ENCODE measurements at regions not wholly inside any gene's neighbourhood (a gene's known extent, or its start where the extent isn't known, plus 50 kb on each side); places are given as distances from the start of the nearest gene placed in this dataset.
A peak's percentile ranks its signal among the peaks of the same experiment; 100 is the strongest.

- DNase-seq (ENCODE audit: low read depth) = no peak
- H3K4me3 ChIP-seq (ENCODE audit: low read depth, low read length) = no peak overlapping the region
These were observed 236.8 kb upstream of the MAN1A1 start for GRCh38 chr6:119586250-119586882.

GRCh38 chr6:119584088-119584487 is 234.5 kb upstream of the MAN1A1 start:
- H3K4me3 ChIP-seq (ENCODE audit: low read depth, low read length) = no peak overlapping the region
- no peak for DNase-seq (ENCODE audit: low read depth)

DNA sequence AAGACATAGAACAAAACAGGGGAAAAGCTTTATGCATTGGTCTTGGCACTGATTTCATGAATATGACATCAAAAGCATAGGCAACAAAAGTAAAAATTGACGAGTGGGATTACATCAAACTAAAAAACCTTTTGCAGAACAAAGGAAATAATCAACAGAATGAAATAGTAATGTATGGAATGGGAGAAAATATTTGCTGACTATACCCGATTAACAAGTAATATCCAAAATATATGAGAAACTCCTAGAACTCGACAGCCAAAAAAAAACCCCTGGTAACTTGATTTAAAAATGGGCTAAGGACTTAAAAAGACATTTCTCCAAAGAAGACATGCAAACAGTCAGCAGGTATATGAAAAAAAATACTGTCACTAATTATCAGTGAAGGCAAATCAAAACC is 231.7 kb upstream of the MAN1A1 start:
- no peak for DNase-seq (ENCODE audit: low read depth)
- H3K4me3 ChIP-seq (ENCODE audit: low read depth, low read length) = no peak overlapping the region

GRCh38 chr6:119575721-119576120 is 226.2 kb upstream of the MAN1A1 start:
- no peak overlapping the region for H3K4me3 ChIP-seq (ENCODE audit: low read depth, low read length)
- DNase-seq (ENCODE audit: low read depth) = peak; percentile 17

GRCh38 chr6:119568580-119568979 is 219.0 kb upstream of the MAN1A1 start:
- H3K4me3 ChIP-seq (ENCODE audit: low read depth, low read length) = no peak overlapping the region
- no peak for DNase-seq (ENCODE audit: low read depth)

GRCh38 chr6:119566546-119567260 is 217.1 kb upstream of the MAN1A1 start:
- H3K4me3 ChIP-seq (ENCODE audit: low read depth, low read length) = no peak overlapping the region
- DNase-seq (ENCODE audit: low read depth) = no peak

DNA sequence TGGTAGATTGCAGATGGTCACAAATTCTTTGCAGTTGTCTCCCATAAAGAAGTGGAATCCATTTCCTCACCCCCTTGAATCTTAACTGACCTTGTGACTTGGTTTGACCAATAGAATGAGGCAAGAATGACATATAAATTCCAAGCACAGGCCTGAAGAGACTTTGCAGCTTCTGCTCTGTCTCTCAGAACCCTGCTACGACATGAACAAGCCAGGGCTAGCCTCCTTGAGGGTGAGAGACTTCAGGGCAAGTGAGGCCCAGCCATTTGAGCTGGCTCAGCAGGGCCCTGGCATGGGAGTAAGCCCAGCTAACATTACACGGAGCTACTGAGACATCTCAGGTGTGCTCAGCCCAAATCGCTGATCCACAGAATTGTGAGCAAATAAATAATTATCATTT is 216.3 kb upstream of the MAN1A1 start:
- no peak overlapping the region for H3K4me3 ChIP-seq (ENCODE audit: low read depth, low read length)
- no peak for DNase-seq (ENCODE audit: low read depth)

DNA sequence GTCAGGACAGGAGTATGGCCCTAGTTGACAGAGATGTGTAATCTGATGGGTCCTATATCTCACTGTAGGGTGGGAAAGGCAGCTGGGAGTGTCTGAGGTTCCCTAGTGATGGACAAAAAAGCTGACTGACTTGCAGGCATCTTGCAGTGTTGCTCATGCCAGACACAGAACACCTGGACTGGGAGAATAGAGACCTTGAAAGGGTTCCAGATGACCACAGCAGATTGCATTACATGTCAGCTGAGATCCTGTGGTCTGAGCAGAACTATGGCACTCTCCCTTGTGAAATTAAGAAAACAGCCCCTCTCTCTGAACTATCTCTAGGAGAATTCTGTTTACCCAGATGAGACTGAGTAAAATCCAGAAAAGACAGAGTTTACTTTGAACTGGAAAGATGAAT is 212.6 kb upstream of the MAN1A1 start:
- no peak overlapping the region for H3K4me3 ChIP-seq (ENCODE audit: low read depth, low read length)
- no peak for DNase-seq (ENCODE audit: low read depth)

GRCh38 chr6:119559586-119559985 is 210.0 kb upstream of the MAN1A1 start:
- no peak for DNase-seq (ENCODE audit: low read depth)
- H3K4me3 ChIP-seq (ENCODE audit: low read depth, low read length) = no peak overlapping the region

- no peak for DNase-seq (ENCODE audit: low read depth)
- H3K4me3 ChIP-seq (ENCODE audit: low read depth, low read length) = no peak overlapping the region
These were observed 207.7 kb upstream of the MAN1A1 start for GRCh38 chr6:119557239-119557638.

DNA sequence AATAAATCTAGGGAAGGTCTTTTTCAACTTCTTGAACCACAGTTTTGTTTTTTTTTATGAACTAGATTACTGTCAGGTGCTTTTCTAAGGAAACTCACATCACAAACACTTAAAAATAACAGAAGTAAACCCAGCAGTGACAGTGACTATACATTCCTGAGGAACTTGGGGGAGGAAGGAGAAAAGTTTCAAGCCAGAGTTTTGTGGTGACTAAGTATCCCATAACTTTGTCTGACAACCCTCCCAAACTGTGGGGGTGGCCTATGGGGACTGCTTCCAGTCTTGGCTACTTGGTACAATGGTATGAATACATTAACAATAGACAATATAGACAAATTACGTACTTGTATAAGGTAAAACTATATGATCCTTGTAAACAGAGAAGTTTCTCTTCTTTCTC is 202.5 kb upstream of the MAN1A1 start:
- no peak for DNase-seq (ENCODE audit: low read depth)

GRCh38 chr6:119547024-119547423 is 197.5 kb upstream of the MAN1A1 start:
- no peak overlapping the region for H3K4me3 ChIP-seq (ENCODE audit: low read depth, low read length)
- no peak for DNase-seq (ENCODE audit: low read depth)

More for the DNA sequence above, 202.5 kb upstream of the MAN1A1 start:
- H3K4me3 ChIP-seq (ENCODE audit: low read depth, low read length) = no peak overlapping the region

DNA sequence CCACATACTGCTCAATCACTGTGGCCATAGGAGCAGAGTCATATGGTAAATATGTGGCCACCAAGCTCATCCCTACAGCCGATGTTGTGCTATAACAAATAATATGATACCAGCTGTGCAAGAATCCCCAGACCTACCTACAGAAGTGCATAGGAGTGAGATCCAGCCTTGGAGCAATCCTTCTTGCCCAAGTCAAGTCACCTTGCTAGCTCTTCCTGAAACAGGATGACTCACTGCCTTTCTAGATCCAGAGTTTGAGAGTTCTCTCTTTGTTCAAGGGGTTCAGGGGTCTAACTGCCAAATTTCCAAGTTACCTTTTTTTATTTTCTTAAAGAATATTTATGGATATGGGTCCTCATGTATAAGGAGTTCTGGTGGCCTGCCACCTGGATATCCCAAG is 195.7 kb upstream of the MAN1A1 start:
- no peak for DNase-seq (ENCODE audit: low read depth)
- H3K4me3 ChIP-seq (ENCODE audit: low read depth, low read length) = no peak overlapping the region

GRCh38 chr6:119544325-119545175 is 195.0 kb upstream of the MAN1A1 start:
- no peak for DNase-seq (ENCODE audit: low read depth)
- H3K4me3 ChIP-seq (ENCODE audit: low read depth, low read length) = no peak overlapping the region

DNA sequence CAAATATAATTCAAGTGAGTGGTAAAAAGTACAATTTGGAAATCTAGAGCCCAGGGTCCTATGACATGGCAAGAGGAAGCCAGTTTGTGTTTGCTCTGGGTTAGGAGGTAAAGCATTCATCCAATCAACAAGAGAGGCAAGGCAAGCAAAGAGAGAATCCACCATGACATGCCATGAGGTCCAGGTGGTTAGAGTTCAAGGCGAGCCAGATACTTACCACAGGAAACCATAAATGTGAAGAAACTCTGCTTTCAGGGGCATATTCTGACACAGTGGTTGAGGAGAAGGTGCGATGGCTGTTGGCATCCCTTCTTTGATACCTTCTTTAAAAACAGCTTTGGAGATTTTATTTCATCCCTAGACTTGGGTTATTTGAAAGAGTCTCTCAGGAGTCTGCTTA is 193.8 kb upstream of the MAN1A1 start:
- no peak for DNase-seq (ENCODE audit: low read depth)
- no peak overlapping the region for H3K4me3 ChIP-seq (ENCODE audit: low read depth, low read length)

DNA sequence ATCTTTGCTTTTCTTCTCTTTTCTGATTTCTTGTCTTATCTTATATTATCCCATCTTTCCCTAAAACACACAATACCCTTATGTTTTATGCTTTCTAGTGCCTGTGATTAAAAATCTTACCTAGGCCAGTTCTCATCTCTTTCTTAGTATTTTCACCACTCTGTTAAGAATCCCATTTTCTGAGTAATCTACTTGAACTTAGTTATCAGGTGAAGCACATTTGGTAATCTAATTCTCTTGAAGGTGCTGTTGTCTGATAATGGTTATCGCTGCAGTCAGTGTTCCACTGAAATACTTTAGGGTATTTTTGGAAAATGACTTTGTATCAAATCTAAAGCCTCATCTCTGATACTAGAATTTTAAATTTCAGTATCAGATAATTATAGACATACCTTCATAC is 192.5 kb upstream of the MAN1A1 start:
- no peak for DNase-seq (ENCODE audit: low read depth)
- no peak overlapping the region for H3K4me3 ChIP-seq (ENCODE audit: low read depth, low read length)

DNA sequence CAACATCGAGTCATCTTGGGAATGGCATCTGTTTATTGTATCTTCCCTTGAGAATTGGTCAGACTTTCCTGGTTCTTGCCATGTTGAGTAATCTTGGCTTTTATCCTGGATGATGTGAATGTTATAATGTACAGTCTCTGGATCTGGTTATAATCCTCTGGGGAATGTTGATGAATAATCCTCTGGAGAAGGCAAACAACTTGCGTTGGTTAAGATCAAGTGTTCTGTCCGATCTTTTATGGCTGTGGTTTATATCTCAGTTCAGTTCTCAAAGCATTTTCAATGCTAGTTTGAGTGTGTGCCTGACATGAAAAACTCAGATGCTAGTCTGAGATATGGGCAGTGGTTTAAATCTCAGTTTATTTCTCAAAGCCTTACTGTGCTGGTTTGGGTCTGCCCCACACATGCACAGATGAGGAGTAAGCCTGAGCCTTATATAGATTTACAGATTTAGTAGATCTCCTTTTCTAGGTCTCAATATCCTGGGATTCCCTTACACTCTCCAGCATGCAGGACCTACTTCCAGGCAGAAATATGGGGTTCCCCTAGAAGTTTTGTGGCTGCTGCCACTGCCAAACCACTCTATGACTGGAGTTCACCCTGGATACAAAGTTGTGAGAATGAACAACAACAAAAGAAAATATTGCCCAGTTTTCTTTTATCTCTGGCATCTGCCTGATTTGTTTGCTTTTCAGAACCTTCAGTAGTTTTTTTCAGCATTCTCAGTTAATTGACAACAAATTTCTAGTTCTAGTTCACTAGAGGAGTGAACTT is 191.8 kb upstream of the MAN1A1 start:
- no peak overlapping the region for H3K4me3 ChIP-seq (ENCODE audit: low read depth, low read length)
- DNase-seq (ENCODE audit: low read depth) = peak; percentile 100

DNA sequence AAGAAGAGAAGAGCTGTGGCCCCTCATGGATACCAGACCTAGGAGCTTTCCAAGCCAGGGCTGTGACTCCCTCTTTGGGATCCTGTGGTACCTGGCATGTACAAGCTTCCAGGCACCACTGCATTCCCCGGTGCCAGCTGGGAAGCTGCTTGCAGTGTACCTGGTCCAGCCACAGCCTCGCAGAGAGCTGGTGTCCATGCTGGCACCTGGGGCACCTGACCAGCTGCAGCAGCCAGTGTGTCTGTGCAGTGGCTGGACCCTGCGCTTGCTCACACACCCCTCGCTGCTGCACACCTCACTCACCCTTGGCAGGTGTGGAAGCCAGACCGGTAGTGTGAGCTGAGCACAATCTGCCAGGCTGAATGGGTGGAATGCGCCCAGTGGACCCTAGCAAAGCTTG is 190.9 kb upstream of the MAN1A1 start:
- no peak overlapping the region for H3K4me3 ChIP-seq (ENCODE audit: low read depth, low read length)

DNA sequence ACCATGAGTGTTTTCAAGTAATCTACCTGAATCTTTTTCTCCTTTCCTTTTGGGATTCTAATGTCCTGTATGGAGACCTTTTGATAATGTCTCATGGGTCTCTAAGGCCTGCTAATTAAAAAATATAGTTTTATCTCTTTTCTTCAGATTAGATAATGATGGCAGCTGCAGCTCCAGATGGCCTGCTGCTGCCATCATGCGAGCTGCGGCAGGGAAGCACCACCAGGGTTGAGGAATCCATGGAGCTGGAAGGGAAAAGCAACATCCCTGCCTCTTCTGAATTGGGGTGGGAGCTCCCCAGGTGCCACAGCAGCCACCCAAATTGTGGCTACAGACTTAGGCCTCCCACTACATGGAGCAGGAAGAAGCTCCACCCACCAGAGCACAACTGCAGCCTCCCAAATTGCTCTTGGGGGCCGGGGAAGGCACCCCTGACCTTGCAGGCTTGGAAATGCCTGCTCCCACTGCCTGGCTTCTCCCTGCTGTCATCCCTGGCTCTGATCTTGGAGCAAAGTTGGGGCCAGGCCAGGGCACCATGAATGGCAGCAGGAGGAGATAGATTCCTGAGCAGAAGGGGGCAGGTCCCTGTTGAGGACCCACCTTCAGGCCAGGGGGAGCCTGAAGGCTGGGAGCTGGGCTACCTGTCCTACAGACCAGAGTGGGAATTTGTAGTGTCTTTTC is 189.6 kb upstream of the MAN1A1 start:
- no peak overlapping the region for H3K4me3 ChIP-seq (ENCODE audit: low read depth, low read length)

More for the DNA sequence above, 190.9 kb upstream of the MAN1A1 start:
- DNase-seq (ENCODE audit: low read depth) = no peak

More for the DNA sequence above, 189.6 kb upstream of the MAN1A1 start:
- no peak for DNase-seq (ENCODE audit: low read depth)
